Activated CD4-positive, alpha-beta T cell treated with anti-CD3 and anti-CD28 coated beads, Interleukin-2, amount 50 U/mL, for 16 hours (primary cell): ENCODE measurements at regions not wholly inside any gene's neighbourhood (a gene's known extent, or its start where the extent isn't known, plus 50 kb on each side); places are given as distances from the start of the nearest gene placed in this dataset.
A peak's percentile ranks its signal among the peaks of the same experiment; 100 is the strongest.

ENCODE experiments used
- DNase-seq: peaks from one replicate; pipeline ENCODE4 v3.0.0-alpha.2; 2020

DNA sequence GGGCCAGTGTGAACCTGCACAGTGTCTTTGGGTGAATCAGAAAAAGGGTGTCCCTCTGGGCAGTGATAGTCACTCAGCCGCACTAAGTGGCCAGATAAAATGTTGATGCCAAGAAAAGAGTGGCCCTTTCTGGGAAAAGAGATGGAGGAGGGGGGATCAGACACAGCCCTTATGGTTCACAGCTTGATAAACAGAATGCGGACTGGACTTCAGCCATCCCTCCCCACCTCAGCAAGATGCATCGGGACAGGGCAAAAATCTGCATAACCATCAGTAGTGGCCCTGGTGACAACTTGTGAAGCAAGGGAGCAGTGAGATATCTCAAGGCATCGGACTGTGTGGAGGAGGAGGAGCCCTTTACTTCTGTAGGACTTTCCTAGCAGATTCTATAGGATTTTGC is 353.8 kb upstream of the PLXNA2 start:
- no peak for DNase-seq

DNA sequence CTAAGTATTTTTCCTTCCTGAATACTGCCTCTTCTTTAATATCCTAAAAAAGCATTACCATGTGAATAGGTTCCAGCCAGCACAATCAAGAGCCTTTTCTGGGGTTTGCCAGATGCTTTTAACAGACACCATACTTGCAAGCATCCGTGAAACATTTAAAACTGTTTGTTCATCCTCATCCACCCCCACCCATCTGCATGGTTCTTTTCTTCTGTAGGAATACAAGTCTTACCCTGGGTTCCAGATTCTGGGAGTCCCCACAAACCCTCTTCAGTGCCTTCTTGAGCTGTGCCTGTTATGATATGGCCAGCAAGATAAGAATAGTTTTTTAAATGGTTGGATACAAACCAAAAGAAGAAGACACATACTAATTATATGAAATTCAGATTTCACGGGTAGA is 354.9 kb upstream of the PLXNA2 start:
- DNase-seq = no peak

DNA sequence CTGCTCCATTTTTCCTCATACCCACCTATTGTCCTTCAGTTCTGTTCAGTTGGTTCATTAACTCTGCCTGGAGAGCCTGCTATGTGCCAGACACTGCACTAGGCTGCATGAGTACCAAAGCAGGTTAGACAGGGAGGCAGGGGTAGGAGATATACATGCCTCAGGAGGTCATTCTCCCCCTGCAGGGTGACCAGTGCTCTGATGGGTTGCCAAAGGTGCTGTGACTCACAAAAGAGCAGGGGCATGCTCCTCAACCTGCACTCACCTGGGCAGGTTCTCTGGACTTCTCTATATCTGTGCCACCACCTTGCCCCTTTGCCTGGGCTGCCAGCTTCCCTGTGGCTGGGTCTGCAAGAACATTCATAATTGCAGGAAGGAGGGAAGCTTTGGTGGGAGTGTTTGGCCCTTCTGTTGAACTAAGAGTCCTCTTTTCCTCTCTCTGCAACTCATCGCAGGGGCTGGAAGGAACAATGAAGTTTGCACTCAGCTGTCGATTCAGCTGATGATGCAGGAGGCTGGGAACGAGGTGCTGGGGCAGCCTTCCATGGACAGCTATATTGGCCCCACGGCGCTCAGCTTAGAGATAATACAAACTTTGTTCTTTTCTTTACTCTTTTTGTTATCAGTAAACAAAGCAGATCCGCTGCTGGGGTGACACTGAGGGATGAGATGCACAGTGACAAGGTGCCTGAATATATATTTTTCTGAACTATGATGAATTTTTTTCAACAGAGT is 356.4 kb upstream of the PLXNA2 start:
- DNase-seq = no peak

- no peak for DNase-seq
These were observed 357.4 kb upstream of the PLXNA2 start for GRCh38 chr1:208601561-208601960.

DNA sequence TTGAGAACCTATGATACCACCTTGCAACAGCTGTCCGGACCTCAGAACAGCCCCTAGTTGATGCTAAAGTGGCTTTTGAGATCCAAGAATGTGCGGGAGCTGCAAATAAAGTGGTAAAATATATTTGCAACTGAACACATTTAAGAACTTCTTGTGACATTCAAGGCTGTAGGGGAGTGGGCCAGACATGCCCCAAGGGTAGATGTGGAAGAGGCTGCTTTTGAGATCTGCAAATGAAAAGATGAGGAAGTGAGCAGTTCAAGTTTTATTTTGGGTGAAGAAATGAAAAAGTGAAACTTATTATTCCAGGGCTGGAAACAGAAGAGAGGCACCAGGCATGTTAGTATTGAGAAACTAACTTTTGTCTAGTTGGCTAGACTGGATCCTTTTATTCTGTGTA is 359.5 kb upstream of the PLXNA2 start:
- no peak for DNase-seq

DNA sequence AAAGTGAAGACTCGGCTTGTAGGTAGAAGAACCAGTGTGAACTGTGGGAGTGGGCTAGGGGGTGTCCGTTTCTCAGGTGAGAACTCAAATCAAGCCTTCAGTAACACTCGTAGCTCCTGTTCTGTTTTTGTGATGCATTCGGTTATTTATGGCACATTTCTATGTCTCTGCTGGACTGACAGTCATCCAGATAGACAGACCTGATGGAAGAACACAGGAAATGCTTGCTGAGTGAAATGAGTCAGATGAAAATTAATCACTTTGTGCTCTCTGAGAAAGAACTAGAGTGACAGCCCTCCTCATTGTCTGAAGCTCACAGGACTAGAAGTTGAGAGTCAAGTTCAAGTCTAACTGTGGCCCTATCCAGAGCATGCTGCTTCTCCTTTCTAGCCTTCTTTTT is 360.1 kb upstream of the PLXNA2 start:
- DNase-seq = peak; percentile 80

DNA sequence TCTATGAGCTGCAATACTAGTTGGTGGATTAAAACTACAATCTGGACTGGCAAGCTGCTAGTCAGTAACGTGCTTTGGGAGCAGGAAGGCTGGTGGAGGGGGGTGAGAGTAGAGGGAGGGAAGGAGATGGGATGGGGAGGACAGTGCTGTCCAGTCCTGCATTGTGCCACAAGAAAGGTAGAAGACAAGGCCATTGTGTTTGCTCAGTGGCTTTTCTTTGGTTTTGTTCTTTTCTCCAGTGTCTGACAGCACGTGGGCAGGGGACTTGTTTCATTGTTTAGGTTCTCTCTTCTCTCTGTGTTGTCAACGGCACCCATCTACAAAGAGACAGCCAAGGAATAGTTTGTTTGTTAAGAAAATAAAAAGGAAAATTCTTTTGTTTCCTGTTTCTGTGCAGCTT is 362.8 kb upstream of the PLXNA2 start:
- no peak for DNase-seq

- DNase-seq = no peak
These were observed 363.4 kb upstream of the PLXNA2 start for GRCh38 chr1:208607616-208608015.

GRCh38 chr1:208614610-208615009 is 370.4 kb upstream of the PLXNA2 start:
- DNase-seq = no peak

GRCh38 chr1:208615371-208615770 is 371.2 kb upstream of the PLXNA2 start:
- DNase-seq = no peak

- DNase-seq = no peak
These were observed 372.6 kb upstream of the PLXNA2 start for GRCh38 chr1:208616776-208617175.

- no peak for DNase-seq
These were observed 384.1 kb upstream of the PLXNA2 start for GRCh38 chr1:208628022-208628914.

GRCh38 chr1:208631092-208631491 is 386.9 kb upstream of the PLXNA2 start:
- DNase-seq = no peak

GRCh38 chr1:208631506-208631905 is 387.3 kb upstream of the PLXNA2 start:
- DNase-seq = no peak

DNA sequence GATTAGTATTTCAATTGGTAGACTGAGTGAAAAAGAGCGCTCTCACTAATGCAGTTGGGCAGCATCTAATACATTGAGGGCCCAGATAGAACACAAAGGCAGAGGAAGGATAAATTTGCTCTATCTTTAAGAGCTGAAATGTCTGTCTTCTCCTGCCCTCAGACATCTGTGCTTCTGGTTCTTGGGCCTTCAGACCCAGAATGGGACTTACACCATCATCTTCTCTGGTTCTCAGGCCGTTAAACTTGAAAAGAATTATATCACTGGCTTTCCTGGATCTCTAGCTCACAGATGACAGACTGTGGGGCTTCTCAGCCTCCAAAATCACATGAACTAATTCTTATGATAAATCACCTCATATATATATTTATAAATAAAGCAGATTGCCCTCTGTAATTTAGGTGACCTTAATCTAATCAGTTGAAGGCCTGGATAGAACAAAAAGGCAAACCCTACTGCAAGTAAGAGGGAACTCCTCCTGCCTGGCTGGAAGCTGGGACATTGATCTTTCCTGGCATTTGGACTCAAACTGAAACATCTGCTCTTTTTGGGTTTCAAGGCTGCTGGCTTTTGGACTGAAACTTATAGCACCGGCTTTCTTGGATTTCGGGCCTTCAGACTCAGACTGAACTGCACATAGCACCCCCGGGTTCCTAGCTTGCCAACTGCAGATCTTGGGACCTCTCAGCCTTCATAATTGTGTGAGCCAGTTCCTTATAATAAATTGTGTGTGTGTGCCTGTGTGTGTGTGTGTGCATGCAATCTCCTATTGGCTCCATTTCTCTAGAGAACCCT is 390.4 kb upstream of the PLXNA2 start:
- DNase-seq = no peak

DNA sequence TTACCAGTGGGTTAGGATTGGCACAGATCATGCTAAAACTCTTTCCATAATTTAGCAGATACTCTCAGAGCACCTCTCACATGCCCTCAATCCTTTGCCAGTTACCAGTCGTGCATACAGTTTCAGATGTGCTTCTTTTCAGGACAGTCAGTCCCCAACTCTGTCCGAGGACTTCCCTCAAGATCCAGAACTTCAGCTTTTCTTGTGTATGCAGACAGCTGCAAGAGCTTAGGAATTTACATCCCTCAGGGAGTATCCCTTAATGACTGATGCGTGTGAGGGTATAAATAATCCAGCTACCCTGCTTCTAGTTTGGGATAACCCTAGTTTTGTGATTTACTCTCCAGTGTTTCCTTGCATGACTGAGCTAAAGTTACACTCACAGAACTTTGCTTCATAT is 393.0 kb upstream of the PLXNA2 start:
- no peak for DNase-seq

- DNase-seq = no peak
These were observed 395.2 kb upstream of the PLXNA2 start for GRCh38 chr1:208639382-208639781.

GRCh38 chr1:208640295-208640694 is 396.1 kb upstream of the PLXNA2 start:
- DNase-seq = no peak

GRCh38 chr1:208641579-208642280 is 397.5 kb upstream of the PLXNA2 start:
- no peak for DNase-seq

GRCh38 chr1:208643005-208643597 is 398.9 kb upstream of the PLXNA2 start:
- DNase-seq = no peak

GRCh38 chr1:208644401-208645160 is 400.4 kb upstream of the PLXNA2 start:
- no peak for DNase-seq

- no peak for DNase-seq
These were observed 402.2 kb upstream of the PLXNA2 start for GRCh38 chr1:208646431-208646830.
